Lung (tissue), 11 donors: ENCODE measurements at regions not wholly inside any gene's neighbourhood (a gene's known extent, or its start where the extent isn't known, plus 50 kb on each side); places are given as distances from the start of the nearest gene placed in this dataset.
A peak's percentile ranks its signal among the peaks of the same experiment; 100 is the strongest.

Experiments used
- ATAC-seq: fragments of 200-7000 bp; cut with Tn5 transposase; one replicate; pipeline ENCODE4 v1.9.1; 2020; ENCODE audit warnings: moderate number of reproducible peaks; ENCODE audit not compliant: insufficient read depth, low FRiP score
- DNase-seq, 3 donors: peaks; one replicate each; pipeline ENCODE4 v3.0.0-alpha.2; 2013 to 2017
- H3K27ac ChIP-seq, 2 donors: one replicate each; pipeline ENCODE4 v1.5.1; 2013; ENCODE audit warnings: mild to moderate bottlenecking in 2 of 2, moderate library complexity in 2 of 2, control low read depth in 1 of 2, inconsistent platforms in 1 of 2, low read depth in 1 of 2, low read length in 1 of 2
- H3K27me3 ChIP-seq, 3 donors: one replicate each; pipeline ENCODE4 v1.5.1; 2013; ENCODE audit warnings: low read length in 2 of 3; ENCODE audit not compliant: control insufficient read depth in 3 of 3, insufficient read depth in 3 of 3
- H3K36me3 ChIP-seq, 4 donors: one replicate each; pipeline ENCODE4 v1.5.1; 2013; ENCODE audit warnings: low read length in 4 of 4, mild to moderate bottlenecking in 1 of 4, moderate library complexity in 1 of 4; ENCODE audit not compliant: control insufficient read depth in 4 of 4, insufficient read depth in 4 of 4
- H3K4me1 ChIP-seq, 5 donors: one replicate each; pipeline ENCODE4 v1.5.1; 2013; ENCODE audit warnings: low read length in 5 of 5, mild to moderate bottlenecking in 2 of 5, moderate library complexity in 1 of 5; ENCODE audit not compliant: control insufficient read depth in 5 of 5, insufficient read depth in 5 of 5
- H3K4me3 ChIP-seq: one replicate; pipeline ENCODE4 v1.5.1; 2013; ENCODE audit warnings: mild to moderate bottlenecking, control low read depth, moderate library complexity
- H3K9ac ChIP-seq, 2 donors: one replicate each; pipeline ENCODE4 v1.5.1; 2013; ENCODE audit warnings: low read length in 2 of 2, control low read depth in 1 of 2; ENCODE audit not compliant: insufficient read depth in 1 of 2
- H3K9me3 ChIP-seq, 4 donors: one replicate each; pipeline ENCODE4 v1.5.1; 2013; ENCODE audit warnings: low read length in 3 of 4, mild to moderate bottlenecking in 1 of 4, moderate library complexity in 1 of 4; ENCODE audit not compliant: control insufficient read depth in 4 of 4, insufficient read depth in 3 of 4
- CTCF ChIP-seq: IDR thresholded peaks from 2 replicates; pipeline ENCODE4 v1.5.1; 2012; ENCODE audit warnings: mild to moderate bottlenecking; ENCODE audit errors: control extremely low read depth, extremely low read depth
- WGBS, 2 donors: extraction: QIAGEN DNeasy Blood & Tissue Kit; methylation state at CpG; one replicate each; pipeline ENCODE4 v1.1.7; 2013; 5-methylcytosine and 5-hydroxymethylcytosine counted together
- donor health status: control.
- donor health status: control.
- donor health status: Bipolar disorder and iron deficiency.
- donor health status: healthy.
- donor health status: DM: yes; HTN: yes; CAD: no.

GRCh38 chr11:116192509-116193210 is 580.1 kb downstream of the BUD13 start:
- no peaks in the 10 kb centered on the region for H3K27me3 ChIP-seq
- TF ChIP-seq CTCF, result no peak
- peaks cover 0 to 14% (median 0%) of the 10 kb centered on the region in 5 donors for H3K4me1 ChIP-seq
- H3K9me3 ChIP-seq, result no peaks in the 10 kb centered on the region
- WGBS, 2 donors, result 30 to 32% methylated on average over 12 of the region's 12 CpGs
- no peak overlapping the region for H3K9ac ChIP-seq
- no peaks in the 10 kb centered on the region for H3K36me3 ChIP-seq
- H3K4me3 ChIP-seq, result peak overlapping the region; percentile 24
- no peak for ATAC-seq
- peak; percentile 37 to 59 (median 42) for DNase-seq
- peak overlapping the region in 1 of 2 donors; percentile 64 for H3K27ac ChIP-seq

GRCh38 chr11:116190861-116191260 is 581.9 kb downstream of the BUD13 start:
- Histone ChIP-seq H3K4me1 (peaks cover 0 to 14% (median 0%) of the 10 kb centered on the region in 5 donors), H3K4me3 (no peak overlapping the region), H3K27ac (no peak overlapping the region), H3K9me3 (no peaks in the 10 kb centered on the region), H3K36me3 (no peaks in the 10 kb centered on the region), H3K9ac (no peak overlapping the region), H3K27me3 (no peaks in the 10 kb centered on the region)
- ATAC-seq (no peak), DNase-seq (no peak)
- TF ChIP-seq CTCF, result no peak
- 85 to 88% methylated on average over 3 of the region's 3 CpGs for WGBS, 2 donors

- Histone ChIP-seq H3K4me3 (no peak overlapping the region), H3K27ac (no peak overlapping the region), H3K27me3 (no peaks in the 10 kb centered on the region), H3K4me1 (peaks cover 0 to 12% (median 0%) of the 10 kb centered on the region in 5 donors), H3K9ac (no peak overlapping the region), H3K9me3 (no peaks in the 10 kb centered on the region), H3K36me3 (no peaks in the 10 kb centered on the region)
- WGBS, 2 donors, result 56 to 73% methylated on average over 10 of the region's 10 CpGs
- ATAC-seq, result no peak
- TF ChIP-seq CTCF, result no peak
- no peak for DNase-seq
Observed at GRCh38 chr11:116189408-116190170, 583.2 kb downstream of the BUD13 start.
